ENCODE measurements at regions not wholly inside any gene's neighbourhood (a gene's known extent, or its start where the extent isn't known, plus 50 kb on each side); places are given as distances from the start of the nearest gene placed in this dataset.

DNA sequence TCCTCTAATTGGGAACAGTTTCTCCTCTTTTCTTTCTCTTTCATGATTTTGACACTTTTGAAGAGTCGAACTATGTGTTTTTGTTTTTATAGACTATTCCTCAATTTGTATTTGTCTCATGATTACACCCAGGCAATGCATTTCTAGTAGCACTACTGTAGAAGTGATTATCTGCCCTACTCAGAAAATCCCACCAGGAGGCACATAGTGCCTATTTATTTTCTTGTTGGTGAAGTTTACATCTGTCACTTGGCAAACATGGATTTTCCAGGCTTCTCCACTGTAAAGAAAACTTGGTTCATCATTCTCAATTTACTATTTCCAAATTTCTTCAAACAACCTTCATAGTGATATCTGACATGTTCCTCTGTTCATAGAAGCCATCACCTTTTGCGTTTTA, 893.9 kb downstream of the CCSER2 start:
- in situ Hi-C loops (cut with MboI; ENCODE audit: low pct_unique_long_range_greater_than_20kb, low sequenced_read_pairs), result no loop called here
- DNase-seq, result no peak

DNA sequence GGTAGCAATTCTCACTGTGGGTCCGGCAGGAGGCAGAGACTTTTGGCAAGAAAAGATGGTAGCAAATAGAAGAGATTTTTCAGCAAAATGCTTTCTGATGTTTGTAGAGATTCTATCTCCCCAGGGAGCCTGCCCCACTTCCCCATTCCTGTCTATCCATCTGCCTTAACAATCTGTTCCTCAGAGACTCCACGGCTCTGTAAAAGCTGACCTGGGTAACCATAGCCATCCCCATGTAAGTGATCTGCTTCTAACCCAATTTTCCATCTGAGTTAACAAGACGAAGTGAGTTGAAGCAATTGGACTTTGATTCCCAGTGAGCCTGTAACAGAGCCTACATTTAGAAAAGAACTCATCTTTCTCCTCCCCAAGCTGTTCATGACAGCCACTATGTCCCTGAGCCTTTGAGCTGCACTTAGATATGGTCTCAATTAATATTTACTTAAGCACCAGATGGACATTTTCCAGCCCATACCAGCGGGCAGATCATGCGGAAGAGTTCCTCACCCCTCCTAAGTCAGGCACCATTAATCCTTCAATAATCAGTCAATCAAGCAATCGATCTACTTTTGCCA, 896.1 kb downstream of the CCSER2 start:
- DNase-seq, result no peak
- in situ Hi-C loops (cut with MboI; ENCODE audit: low pct_unique_long_range_greater_than_20kb, low sequenced_read_pairs), result no loop called here

DNA sequence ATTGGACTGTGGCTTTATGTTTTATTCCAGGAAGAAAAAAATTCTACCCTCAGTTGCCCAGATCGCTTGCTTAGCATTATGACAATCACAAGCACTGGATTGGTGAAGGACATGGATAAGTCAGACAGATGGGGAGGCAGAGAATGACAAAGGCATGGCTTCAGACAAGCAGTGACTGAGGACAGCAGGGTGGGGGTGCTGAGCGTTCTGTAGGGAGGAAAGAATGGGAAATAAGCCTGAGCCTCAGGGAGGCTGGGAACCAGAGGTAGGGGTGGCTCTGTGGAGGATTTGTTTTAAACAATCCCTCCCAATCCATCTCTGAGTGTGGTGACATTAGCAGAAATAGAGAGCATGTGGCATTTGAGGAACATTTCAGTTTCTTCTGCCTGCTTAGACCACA, 896.9 kb downstream of the CCSER2 start:
- no peak for DNase-seq
- in situ Hi-C loops (cut with MboI; ENCODE audit: low pct_unique_long_range_greater_than_20kb, low sequenced_read_pairs), result no loop called here

DNA sequence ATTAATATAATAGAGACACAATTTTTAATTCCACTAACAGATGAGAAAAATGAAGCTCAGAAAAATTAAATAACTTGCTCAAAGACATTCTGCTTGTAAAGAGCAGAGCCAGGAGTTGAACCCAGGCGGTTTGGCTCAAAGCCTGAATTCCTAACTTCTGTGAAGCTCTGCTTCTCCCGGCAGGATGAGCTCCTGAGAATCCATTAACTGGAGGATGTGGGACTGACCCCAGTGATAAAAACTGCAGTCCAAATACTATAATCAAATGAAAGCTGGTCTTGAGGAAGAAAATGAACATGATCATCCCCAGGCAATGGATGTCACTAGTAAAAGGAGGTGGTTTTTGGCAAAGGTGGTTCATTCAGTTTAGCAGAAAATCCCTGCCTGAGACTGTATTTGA, 898.2 kb downstream of the CCSER2 start:
- in situ Hi-C loops (cut with MboI; ENCODE audit: low pct_unique_long_range_greater_than_20kb, low sequenced_read_pairs), result no loop called here
- DNase-seq, result no peak

DNA sequence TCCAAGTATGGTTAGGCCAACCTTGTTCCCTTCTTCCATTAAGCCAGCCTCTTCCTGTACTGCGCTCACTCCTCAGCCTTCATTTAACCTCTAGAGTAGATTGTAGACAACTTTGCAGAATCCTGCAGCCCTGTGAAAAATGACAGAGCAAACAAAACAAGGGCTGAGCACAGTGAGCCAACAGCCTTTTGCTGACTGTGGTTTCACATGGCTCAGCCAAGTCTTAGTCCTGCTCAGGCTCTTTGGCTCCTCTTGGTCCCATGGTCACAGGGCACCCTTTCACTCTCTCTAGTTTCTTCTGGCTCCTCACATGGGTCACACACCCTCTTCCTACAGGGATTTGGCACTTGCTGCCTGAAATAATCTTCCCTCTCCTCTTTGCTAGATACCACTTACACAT, 900.3 kb downstream of the CCSER2 start:
- no peak for DNase-seq
- in situ Hi-C loops (cut with MboI; ENCODE audit: low pct_unique_long_range_greater_than_20kb, low sequenced_read_pairs), result no loop called here

DNA sequence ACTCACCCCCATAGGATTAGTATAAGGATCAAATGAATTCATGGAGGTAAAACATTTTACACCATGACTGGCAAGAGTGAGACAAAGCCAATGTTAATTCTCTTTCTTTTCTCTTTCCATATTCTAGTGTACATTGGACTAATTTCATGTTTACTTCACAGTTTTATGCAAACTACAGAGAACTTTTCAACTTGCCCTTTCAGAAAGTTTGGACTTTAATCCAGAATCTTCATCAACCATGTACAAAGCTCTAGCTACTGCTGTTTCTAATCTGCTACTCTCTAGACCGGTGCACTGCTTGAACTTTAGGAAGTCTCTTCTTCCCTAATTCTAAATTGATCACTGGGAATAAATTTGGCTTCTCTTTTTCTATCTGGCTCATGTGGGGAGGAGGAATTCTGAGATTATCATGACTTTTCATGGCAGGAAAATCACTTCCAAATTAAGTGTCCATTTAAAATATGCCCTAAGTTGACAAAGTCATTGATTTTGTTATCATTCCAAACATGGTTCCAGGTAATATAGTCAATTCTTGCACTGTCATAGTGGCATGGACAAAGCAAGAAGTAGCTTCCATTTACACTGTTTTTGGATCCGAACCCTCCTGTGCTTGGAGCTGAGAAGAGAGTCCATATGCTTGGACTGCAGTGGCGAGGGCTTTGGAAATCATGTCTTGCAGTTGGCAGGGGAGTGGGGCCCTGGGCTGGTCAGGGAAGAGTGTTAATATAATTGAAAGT, 903.3 kb downstream of the CCSER2 start:
- in situ Hi-C loops (cut with MboI; ENCODE audit: low pct_unique_long_range_greater_than_20kb, low sequenced_read_pairs), result no loop called here
- DNase-seq, result no peak

DNA sequence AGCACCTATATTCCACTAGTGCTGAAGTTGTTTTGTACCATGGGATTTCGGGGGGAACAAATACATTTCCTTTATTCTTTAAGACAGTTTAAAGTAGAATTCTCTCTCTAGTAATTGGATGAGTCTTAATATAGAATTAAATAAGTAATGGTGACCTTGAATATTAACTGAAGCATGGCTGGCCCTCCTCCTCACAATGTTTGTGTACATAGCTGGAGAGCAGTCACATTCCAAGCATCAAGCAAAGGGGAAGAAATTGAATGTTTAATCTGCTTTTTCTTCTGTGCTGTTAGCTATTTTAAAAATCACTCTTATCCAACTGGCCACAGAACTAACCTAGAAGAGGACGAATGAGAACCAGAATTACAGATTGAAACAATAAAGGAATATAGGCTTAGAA, 906.9 kb downstream of the CCSER2 start:
- in situ Hi-C loops (cut with MboI; ENCODE audit: low pct_unique_long_range_greater_than_20kb, low sequenced_read_pairs), result no loop called here
- DNase-seq, result no peak

DNA sequence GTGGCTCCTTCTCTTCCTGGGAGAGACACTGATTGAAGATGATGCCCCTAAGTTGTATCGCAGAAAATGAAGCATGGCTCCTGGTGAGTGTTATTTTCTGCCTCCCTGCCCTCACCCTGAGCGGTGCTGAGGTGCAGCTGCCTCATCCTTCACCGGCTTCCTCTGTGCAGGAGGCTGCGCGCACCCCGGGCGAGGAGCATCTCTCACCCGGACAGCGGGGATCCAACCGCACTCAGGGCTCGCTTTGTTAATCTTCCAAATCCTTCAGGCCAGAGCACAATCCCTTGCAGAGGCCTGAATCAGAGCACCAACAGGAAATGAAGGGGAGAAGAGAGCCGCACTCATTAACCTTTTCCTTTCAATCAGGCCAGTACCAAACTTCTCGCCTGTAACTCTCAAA, 910.3 kb downstream of the CCSER2 start:
- in situ Hi-C loops (cut with MboI; ENCODE audit: low pct_unique_long_range_greater_than_20kb, low sequenced_read_pairs), result no loop called here

DNA sequence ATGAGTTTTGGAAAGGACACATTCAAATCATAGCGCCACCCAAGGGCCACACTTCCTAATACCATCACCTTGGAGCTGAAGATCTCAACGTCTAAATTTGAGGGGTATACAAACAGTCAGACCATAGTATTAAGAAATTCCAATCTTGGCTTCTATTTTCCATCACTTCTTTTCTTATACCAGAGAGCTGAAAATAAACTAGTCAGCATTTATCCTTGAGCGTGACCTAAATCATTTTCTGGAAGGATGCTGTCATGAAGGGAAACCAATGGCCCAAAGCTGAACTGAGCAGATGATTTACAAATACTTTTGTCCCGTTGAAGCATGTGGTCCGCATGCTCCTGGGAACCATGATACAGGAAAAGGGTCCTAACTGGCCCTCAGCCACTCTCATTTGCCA, 921.9 kb downstream of the CCSER2 start:
- in situ Hi-C loops (cut with MboI; ENCODE audit: low pct_unique_long_range_greater_than_20kb, low sequenced_read_pairs), result no loop called here
- DNase-seq, result no peak

More for the DNA sequence above, 910.3 kb downstream of the CCSER2 start:
- no peak for DNase-seq

DNA sequence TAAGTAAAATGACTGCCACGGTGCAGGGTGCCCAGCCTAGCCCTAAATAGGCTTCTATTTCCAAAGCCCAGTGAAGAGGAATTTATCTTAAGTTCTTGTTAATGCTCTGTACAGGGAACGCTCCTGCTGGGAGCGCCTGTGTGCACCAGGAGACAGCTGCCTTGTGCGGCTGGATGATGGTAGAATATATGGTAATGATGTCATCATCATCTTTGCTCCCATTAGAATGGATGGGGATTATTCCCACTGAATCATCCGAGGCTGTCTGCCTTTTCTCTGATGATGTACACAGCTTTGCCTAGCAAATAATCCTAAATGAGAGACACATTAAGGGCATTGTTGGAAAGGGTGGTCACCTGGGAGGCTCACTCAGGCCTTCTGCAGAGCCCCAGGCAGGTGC, 928.1 kb downstream of the CCSER2 start:
- DNase-seq, result no peak
- in situ Hi-C loops (cut with MboI; ENCODE audit: low pct_unique_long_range_greater_than_20kb, low sequenced_read_pairs), result no loop called here

DNA sequence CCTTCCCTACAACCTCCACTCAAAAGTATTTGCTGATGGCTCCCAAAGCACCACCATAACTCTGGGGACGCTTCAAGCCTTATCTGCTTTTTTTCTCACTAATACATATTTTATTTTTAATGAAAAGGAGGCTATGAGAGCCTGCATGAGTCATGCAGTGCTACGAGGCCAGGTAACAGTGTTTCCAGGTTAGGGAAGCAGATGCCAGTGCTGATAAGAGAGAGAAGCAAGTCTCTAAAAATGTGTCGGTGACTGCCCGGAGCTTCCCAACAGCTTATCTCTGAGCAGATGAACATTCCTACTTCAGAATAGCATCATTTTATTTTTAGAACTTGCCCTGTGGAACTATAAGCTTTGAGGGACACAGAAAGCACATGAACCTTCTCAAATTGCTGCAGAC, 931.5 kb downstream of the CCSER2 start:
- in situ Hi-C loops (cut with MboI; ENCODE audit: low pct_unique_long_range_greater_than_20kb, low sequenced_read_pairs), result no loop called here
- DNase-seq, result no peak

DNA sequence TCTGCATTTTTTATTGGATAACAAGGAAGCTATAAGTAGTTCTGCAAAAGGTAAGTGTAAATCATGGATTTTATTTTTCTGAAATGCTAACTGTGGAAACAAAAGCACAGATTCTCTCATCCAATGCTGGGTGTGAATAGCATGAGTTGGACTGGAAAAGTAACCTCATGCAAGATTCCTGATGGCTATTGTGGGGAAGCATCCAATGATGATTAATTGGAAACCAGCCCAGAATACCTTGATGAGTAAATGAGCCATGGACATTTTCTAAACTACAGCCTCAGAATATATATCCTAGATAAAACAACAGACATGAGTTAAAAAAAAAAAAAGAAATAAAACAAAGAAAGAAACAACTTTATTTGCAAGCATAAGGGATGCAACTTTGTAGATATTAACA, 934.6 kb downstream of the CCSER2 start:
- in situ Hi-C loops (cut with MboI; ENCODE audit: low pct_unique_long_range_greater_than_20kb, low sequenced_read_pairs), result no loop called here

DNA sequence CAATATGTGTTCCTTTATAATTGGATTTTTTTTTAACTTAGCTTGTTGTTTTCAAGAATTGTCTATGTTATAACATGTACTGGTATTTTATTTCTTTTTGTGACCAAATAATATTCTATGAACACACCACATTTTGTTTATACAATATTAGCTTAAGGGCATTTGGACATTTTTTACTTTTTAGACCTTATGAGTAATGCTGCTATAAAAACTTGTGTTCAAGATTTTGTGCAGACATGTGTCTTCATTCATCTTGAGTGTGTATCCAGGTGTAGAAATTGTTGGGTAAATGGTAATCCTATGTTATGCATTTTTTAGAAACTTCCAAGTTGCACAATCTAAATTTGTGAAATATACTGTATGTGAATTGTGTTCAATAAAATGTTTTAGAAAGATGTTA, 936.7 kb downstream of the CCSER2 start:
- in situ Hi-C loops (cut with MboI; ENCODE audit: low pct_unique_long_range_greater_than_20kb, low sequenced_read_pairs), result no loop called here

More for the DNA sequence above, 934.6 kb downstream of the CCSER2 start:
- DNase-seq, result no peak

DNA sequence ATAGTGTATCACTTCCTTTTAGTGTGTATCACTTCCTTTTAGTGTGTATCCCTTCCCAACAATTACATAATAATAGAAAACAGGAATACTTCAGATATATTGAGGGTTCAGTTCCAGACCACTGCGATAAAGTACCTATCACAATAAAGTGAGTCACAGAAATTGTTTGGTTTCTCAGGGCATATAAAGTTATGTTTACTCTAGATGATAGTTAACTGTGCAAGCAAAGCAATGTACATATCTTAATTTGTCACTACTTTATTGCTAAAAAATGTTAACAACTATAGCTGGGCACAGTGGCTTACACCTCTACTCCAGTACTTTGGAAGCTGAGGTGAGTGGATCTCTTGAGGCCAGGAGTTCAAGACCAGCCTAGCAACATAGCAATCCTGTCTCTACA, 938.4 kb downstream of the CCSER2 start:
- in situ Hi-C loops (cut with MboI; ENCODE audit: low pct_unique_long_range_greater_than_20kb, low sequenced_read_pairs), result no loop called here
- no peak for DNase-seq

More for the DNA sequence above, 936.7 kb downstream of the CCSER2 start:
- DNase-seq, result no peak

DNA sequence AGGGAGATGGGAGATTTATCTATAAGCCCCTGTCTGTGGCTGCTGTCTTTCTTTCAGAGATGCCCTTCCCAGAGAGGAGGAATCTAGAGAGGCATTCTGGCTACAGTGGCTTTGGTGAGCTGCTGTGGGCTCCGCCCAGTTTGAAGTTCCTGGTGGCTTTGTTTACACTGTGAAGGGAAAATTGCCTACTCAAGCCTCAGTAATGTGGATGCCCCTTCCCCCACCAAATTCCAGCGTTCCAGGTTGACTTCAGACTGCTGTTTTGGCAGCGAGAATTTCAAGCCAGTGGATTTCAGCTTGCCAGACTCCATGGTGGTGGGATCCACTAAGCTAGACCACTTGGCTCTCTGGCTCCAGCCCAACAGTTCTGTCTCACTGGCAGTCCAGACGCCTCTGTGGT, 951.6 kb downstream of the CCSER2 start:
- in situ Hi-C loops (cut with MboI; ENCODE audit: low pct_unique_long_range_greater_than_20kb, low sequenced_read_pairs), result no loop called here
- no peak for DNase-seq

DNA sequence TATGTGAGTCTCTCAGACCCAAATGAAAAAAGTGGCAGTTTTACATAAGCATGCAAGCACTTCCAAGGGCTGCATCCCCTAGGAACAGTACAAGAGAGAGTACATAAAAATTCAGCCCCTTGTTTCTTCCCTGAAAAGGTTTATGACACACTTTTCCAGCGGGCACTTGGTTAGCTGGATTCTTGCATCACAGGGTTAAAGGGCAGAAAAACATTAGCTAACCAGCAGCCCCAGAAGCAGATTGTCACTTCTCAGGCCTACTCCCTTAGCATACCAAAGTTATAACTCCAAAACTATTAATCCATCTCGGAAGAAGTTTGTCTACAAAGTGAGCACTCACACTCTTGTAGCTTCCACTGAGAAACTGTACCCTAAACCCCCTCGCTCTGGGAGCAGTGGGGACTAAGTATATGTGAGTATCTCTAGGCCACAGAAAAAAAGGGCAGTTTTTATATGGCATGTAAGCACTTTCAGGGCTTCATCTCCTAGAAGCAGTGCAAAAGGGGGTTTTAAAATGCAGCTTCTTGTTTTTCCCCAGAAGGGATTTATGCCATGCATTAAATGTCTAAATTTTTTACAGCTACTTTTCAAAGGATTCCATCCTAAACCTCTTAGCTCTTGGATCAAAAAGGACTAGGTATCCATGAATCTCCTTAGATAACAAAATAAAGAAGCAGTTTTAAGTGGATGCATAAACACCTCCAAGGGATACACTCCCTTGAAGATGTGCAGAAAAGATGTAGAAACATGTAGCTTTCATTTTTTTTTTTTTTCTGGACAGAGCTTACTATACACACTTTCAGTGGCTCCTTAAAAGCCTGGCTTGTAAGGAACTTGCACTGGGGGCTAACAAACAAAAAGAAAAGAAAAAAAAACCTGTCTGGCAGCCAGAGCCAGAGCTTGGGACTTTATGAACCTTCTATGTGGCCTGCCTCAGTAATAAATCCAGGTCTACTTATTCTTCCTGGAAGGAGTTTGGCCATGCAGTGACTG, 956.7 kb downstream of the CCSER2 start:
- in situ Hi-C loops (cut with MboI; ENCODE audit: low pct_unique_long_range_greater_than_20kb, low sequenced_read_pairs), result no loop called here
- DNase-seq, result no peak

DNA sequence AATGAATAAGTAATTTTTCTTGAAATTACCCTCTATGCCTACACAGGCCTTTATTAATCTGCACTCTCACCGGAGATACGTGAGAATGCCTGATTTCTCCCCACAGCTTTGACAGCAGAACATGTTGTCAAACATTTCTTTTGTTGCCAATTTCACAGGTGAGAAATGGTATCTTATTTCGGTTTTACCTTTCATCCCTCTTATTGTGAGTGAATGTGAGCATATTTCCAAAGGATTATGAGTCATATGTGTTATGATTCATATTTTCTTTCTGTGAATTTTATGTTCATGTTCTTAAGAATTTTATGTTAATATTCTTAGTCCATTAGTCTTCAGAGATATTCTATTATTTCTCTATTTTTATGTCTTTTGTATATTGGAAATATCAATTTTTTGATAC, 965.1 kb downstream of the CCSER2 start:
- in situ Hi-C loops (cut with MboI; ENCODE audit: low pct_unique_long_range_greater_than_20kb, low sequenced_read_pairs), result no loop called here
- DNase-seq, result no peak

DNA sequence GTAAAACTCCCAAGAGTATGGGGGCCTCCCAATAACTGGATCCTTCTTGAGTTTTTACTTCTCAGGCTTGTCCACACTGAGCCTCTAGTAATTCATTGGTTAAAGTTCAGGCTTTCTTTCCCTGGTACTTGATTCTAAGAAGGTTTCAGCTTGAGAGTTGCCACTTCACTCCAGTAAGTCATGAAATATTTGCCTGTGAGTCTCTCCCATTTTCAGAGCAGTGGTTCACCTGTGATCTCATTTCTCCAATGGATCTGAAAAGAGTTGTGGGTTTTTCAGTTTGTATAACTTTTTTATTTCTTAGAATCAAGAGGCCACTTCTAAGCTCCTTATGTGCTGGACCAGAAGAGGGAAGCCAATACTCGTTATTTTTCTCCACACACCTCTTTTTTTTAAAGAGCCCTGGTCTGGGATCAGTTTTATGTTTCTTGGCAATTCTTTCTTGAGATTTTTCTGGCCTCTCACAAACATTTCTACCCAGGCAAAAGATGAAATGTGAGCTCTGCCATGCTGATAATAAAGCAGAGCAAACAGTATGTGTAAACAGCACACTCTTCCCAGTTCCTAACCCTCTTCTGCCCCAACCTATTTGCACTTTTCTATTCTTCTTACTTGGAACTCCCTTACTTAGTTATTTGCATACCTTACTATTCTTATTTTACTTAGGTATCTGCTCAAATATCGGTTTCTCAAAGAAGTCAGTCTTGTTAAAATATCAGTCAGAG, 983.4 kb downstream of the CCSER2 start:
- in situ Hi-C loops (cut with MboI; ENCODE audit: low pct_unique_long_range_greater_than_20kb, low sequenced_read_pairs), result no loop called here
- DNase-seq, result no peak

DNA sequence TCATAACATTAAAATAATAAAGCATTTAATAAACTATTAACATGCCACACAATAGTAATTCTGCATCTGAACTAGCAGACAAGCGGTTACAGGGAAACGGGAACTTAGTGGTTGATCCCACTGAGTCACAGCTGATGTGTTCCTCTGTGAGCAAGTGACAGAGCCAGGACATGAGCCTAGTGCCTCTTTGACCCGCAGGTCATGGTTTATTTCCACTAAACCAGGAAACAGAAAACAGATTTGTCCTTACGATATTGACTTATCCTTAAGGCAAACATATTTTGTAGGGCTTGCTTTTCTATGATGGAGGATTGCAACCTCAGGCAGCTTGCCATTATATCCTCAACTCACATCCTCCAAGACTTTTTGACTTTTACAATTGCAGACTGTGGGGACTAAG, 987.3 kb downstream of the CCSER2 start:
- no peak for DNase-seq
- in situ Hi-C loops (cut with MboI; ENCODE audit: low pct_unique_long_range_greater_than_20kb, low sequenced_read_pairs), result no loop called here
